DMS53 treated with DMSO at 0.1 percent for 48 hours (cell line): ENCODE measurements at regions not wholly inside any gene's neighbourhood (a gene's known extent, or its start where the extent isn't known, plus 50 kb on each side); places are given as distances from the start of the nearest gene placed in this dataset.

Experiments
- DNase-seq: peaks from one replicate; lab custom pipeline; 2025; ENCODE audit not compliant: unreplicated experiment; lab: John Stamatoyannopoulos, UW

- no peak for DNase-seq
Measured at GRCh38 chr13:70694996-70695715, 586.9 kb upstream of the KLHL1 start.

- DNase-seq, result peak; percentile 11
Measured at GRCh38 chr13:70668983-70669382, 560.7 kb upstream of the KLHL1 start.

GRCh38 chr13:70668293-70668692, 560.0 kb upstream of the KLHL1 start:
- DNase-seq, result peak; percentile 17

GRCh38 chr13:70666883-70667556, 558.8 kb upstream of the KLHL1 start:
- no peak for DNase-seq

GRCh38 chr13:70662231-70662940, 554.1 kb upstream of the KLHL1 start:
- DNase-seq, result no peak

- DNase-seq, result no peak
Measured at GRCh38 chr13:70644052-70644451, 535.8 kb upstream of the KLHL1 start.

- no peak for DNase-seq
Measured at GRCh38 chr13:70634893-70635292, 526.6 kb upstream of the KLHL1 start.

- no peak for DNase-seq
Measured at GRCh38 chr13:70630247-70630646, 522.0 kb upstream of the KLHL1 start.

- DNase-seq, result no peak
Measured at GRCh38 chr13:70623239-70623638, 515.0 kb upstream of the KLHL1 start.

- DNase-seq, result no peak
Measured at GRCh38 chr13:70622796-70623195, 514.5 kb upstream of the KLHL1 start.

GRCh38 chr13:70619936-70620335, 511.7 kb upstream of the KLHL1 start:
- no peak for DNase-seq

- DNase-seq, result no peak
Measured at GRCh38 chr13:70616847-70617246, 508.6 kb upstream of the KLHL1 start.

GRCh38 chr13:70613295-70613694, 505.0 kb upstream of the KLHL1 start:
- DNase-seq, result no peak

GRCh38 chr13:70612881-70613280, 504.6 kb upstream of the KLHL1 start:
- no peak for DNase-seq

GRCh38 chr13:70604448-70604847, 496.2 kb upstream of the KLHL1 start:
- no peak for DNase-seq

GRCh38 chr13:70593716-70594115, 485.5 kb upstream of the KLHL1 start:
- no peak for DNase-seq

- no peak for DNase-seq
Measured at GRCh38 chr13:70585109-70585508, 476.9 kb upstream of the KLHL1 start.

GRCh38 chr13:70580825-70581224, 472.6 kb upstream of the KLHL1 start:
- DNase-seq, result no peak

GRCh38 chr13:70579941-70580340, 471.7 kb upstream of the KLHL1 start:
- DNase-seq, result no peak

- no peak for DNase-seq
Measured at GRCh38 chr13:70571221-70571620, 463.0 kb upstream of the KLHL1 start.

GRCh38 chr13:70568571-70568970, 460.3 kb upstream of the KLHL1 start:
- DNase-seq, result peak; percentile 4

GRCh38 chr13:70544706-70545105, 436.5 kb upstream of the KLHL1 start:
- DNase-seq, result no peak
